GM19372 (cell line): ENCODE measurements at regions not wholly inside any gene's neighbourhood (a gene's known extent, or its start where the extent isn't known, plus 50 kb on each side); places are given as distances from the start of the nearest gene placed in this dataset.
"Not testable (repeated sequence)": the region's sequence is repeated elsewhere in the genome, so short reads cannot be mapped to it uniquely, and the experiment has no call there.

Experiments
- ATAC-seq: cut with Tn5 transposase; IDR thresholded peaks from one replicate; pipeline ENCODE4 v1.9.1; 2021; ENCODE audit warnings: mild to moderate bottlenecking, low read depth, moderate library complexity; ENCODE audit not compliant: unreplicated experiment

GRCh38 chr15:79492065-79492464 is 59.9 kb downstream of the MINAR1 start:
- ATAC-seq: no peak

DNA sequence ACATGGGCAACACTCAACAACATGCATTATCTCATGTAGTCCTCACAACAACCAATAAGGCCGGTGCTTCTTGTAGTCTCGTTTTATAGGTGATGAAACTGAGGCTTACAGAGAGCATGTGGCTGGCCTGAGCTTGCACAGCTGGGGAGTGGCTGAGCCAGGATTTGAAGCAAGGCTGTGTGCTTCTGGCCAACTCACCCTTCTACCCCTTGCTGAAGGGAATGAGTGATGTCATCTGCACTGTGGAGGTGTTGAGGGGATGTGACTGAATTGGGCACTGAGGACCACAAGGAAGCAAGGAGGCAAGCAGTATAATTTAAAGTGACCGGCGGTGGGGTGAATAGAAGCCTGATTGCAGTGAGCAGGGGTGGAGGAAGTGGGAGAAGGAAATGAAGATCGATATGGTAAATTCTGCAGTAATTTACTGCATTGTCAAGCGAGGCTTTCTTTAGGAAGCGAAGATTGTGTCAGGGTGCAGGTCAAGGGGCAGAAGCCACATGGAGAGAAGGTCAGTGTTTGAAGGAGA is 62.3 kb downstream of the MINAR1 start:
- no peak for ATAC-seq

GRCh38 chr15:79494963-79495755 is 63.0 kb downstream of the MINAR1 start:
- ATAC-seq: no peak

- ATAC-seq: no peak
These were observed 63.6 kb downstream of the MINAR1 start for GRCh38 chr15:79495775-79496174.

DNA sequence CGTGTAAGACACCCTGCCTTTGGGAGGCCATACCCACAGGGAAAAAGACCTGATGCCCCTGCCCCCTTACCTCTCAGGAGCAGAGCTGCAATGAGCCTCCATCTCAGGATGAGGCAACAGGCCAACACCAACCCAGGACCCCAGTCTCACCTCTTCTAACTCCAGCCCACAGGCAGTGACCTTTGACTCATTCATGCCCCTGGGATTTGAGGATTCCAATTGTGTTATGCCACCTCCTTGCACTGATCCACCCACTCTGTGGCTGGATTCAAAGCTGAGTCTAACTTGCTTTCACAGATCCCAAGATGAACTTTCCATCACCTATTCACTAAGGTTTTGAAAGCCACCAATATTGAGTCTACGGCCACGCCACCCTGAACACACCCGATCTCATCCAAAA is 64.7 kb downstream of the MINAR1 start:
- no peak for ATAC-seq

DNA sequence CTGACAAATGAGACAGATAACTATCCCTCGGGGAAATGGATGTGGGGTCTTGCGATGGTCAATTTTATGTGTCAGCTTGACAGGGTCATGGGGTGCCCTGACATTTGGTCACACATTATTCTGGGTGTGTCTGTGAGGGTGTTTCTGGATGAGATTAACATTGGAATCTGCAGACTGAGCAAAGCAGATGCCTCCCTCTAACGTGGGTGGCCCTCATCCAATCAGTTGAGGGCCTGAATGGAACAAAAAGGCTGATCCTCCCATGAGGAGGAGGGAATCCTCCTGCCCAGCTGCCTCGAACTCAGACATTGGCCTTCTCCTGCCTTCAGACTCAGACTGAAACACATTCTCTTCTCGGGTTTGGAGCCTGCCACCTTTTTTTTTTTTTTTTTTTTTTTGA is 69.0 kb downstream of the MINAR1 start:
- no peak for ATAC-seq

- no peak for ATAC-seq
These were observed 73.8 kb downstream of the MINAR1 start for GRCh38 chr15:79505956-79506355.

DNA sequence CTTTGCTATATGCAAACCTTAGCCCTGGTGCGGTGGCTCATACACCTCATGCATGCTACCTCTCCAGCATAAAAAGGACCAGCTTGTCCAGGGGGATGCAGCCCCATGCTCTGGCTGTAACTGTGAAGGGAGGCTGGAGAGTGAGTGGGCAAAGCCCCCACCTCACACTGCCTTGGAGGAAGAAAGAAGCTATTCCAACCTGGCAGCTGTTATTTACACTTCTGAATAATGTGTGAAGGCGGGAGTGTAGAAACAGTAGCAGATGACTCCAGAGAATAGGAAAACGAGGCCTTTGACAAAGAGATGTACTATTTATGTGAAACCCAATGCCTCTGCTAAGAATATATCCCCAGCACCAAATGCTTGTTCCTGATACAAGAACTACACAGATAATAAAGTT is 80.7 kb downstream of the MINAR1 start:
- ATAC-seq: not testable (repeated sequence)

GRCh38 chr15:79513417-79513816 is 81.3 kb downstream of the MINAR1 start:
- no peak for ATAC-seq

DNA sequence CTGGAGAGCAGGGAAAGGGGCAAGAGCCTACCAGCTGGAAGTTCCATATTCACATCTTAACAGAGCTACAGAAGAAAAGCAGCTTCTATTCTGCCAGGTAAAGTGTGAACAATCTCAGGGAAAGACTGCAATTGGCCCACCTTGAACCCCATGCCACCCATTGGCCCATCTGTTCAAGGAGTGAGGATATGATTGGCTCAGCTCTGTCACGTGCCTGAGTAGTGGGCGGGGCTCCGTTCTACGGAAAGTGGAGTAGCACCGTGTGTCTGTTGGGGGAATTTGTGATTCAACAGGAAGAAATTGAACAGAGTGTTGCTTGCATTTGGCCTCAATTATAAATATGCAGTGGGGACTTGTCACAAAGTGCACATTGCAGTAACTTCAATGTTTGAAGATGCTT is 81.8 kb downstream of the MINAR1 start:
- no peak for ATAC-seq

DNA sequence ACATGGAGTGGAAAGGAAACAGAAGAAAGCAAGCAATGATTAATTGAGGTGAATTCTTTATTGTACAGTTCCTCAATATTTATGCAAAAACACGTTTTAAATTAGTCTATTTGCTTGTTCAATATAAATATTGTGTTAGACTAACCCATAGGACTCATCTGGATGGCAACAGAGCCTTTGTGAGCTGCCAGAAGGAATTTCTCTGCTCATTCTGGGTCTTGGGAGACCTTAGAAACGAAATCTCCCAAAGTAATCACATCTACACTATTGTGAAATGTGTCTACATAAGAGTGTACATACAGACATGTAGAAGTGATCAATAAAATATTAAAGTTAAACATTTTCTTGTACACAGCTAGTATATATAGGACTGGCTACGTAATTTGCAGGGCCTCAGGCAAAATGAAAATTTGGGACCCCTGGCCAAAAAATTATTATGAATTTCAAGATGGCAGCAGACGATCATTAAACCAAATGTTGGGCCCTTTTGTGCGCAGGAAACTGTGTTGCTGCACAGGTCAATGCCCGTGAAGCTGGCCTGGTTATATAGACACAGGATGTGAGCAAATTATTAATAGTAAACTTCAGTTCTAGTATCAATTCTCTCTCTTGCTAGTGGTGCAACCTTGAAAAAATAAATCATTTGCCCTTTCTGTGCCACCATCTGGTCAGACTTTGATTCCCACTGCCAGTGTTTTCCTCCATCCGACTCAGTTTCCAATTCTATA is 83.3 kb downstream of the MINAR1 start:
- ATAC-seq: no peak

GRCh38 chr15:79516155-79516554 is 84.0 kb downstream of the MINAR1 start:
- no peak for ATAC-seq

GRCh38 chr15:79516646-79517045 is 84.5 kb downstream of the MINAR1 start:
- ATAC-seq: no peak

- no peak for ATAC-seq
These were observed 87.5 kb downstream of the MINAR1 start for GRCh38 chr15:79519628-79520027.

DNA sequence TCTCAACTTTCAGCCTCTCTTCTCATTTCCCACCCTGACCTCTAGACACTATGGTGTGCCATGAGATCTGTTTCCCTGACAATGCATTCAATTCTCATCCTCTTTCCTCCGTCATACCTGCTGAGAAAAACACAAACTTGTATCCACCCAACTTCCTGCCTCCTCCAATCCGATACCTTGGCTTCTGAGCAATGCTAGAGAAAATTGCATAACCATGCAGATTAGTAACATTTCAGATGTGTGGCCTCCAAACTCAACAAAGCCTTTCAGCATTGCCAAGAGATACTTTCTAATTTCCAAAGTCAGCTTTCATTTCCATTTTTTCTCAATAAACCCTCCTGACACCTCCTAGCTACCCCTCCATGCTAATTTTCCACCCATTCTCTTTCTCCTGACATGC is 88.5 kb downstream of the MINAR1 start:
- no peak for ATAC-seq

DNA sequence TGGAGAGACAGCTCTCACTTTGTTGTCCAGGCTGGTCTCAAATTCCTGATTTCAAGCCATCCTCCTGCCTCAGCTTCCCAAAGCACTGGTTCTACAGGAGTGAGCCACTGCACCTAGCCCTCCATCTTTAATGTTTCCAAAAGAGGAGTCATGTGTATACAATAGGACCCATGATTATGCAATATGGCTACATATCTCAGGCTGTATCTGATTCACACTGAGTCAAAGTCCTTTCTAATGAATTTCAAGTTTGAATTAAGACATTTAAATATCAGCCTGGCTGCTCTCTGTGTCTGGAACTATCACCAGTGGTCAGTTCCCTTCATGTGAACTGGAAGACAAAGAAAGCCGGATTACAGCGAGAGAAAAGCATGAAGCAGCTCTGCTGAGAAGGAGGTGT is 90.5 kb downstream of the MINAR1 start:
- ATAC-seq: no peak

GRCh38 chr15:79523266-79523665 is 91.1 kb downstream of the MINAR1 start:
- no peak for ATAC-seq

DNA sequence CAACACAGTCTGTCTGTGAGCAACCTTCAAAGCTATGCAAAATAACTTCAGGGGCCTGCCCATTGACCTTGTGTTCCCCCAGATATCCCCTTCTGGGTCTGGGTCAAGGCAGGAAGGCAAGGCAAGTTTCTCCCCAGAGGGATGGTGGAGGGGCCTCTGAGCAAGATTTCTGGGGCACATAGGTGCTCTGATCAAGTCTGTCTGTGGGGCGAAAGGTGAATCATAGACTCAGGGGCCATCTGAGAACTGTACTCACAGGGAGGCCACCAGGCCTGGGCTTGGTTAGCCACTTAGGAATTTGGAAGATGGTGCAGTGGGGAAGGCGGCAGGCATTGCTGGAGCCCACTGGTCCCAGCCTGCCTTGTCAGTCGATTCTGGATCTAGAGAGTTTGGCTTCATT is 92.4 kb downstream of the MINAR1 start:
- no peak for ATAC-seq

DNA sequence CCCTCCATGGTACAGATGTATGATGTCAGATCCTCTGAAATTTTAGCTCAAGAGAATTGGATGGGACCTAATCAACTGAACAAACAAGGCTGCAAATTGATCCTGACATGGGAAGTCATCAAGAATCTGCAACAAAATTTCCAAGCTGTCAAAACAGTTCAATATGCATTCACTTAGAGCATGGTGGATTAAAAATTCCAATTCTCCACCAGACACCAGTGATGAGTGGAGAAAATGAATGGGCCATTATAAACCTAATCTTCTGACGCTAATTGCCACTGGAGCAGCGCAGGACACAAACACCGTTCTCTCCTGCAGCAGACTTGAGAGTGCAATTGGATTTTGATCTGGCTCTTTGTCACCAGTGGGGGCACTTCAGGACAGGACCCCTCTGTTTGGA is 94.2 kb downstream of the MINAR1 start:
- no peak for ATAC-seq

DNA sequence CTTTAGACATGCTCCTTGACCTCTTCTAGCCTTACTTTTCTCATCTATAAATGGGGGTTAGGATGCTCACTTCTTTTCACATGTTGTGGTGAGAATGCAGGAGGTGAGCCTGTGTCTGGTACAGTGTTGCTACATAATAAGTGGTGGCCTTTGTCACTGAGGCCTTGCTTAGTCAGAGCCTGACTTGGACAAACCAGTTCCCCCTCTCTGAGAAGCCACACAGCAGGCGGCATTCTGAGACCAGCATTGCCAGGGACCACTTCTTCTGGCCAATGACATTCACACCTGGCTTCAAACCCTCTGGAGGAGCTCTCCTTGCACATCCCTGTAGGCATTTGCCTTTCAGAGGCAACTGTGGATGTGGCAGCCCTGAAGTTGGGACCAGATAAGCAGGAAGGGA is 95.7 kb downstream of the MINAR1 start:
- ATAC-seq: no peak

DNA sequence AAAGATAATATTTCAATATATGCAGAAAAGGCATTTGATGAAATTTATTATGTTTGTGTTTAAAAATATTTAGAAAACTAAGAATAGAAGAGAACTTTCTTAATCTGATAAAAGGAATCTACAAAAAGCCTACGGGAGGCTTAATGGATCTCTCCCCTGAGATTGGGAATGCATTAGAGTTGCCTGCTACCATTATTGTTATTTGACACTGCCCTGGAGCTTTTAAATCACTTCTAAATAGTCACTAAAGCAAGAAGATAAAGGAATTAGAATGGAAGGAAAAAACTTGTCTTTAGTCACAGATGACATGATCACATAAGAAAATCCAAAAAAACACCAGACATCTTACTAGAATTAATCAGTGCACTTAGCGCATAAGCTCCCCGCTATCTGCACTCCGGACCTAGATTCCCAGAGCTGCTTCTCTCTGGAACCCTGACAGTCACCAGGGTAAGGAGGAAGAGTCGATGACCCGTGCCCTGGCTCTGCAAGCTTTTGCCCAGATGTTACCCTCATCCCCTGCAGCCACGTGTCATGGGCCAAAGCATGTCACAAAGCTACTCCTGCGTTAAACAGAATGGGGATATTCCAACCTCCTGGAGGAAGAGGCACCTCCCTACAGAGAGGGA is 97.1 kb downstream of the MINAR1 start:
- ATAC-seq: no peak
